CD4-positive, alpha-beta T cell (primary cell): ENCODE measurements at regions not wholly inside any gene's neighbourhood (a gene's known extent, or its start where the extent isn't known, plus 50 kb on each side); places are given as distances from the start of the nearest gene placed in this dataset.
A peak's percentile ranks its signal among the peaks of the same experiment; 100 is the strongest.

Source experiments
- ATAC-seq: fragments of 200-7000 bp; cut with Tn5 transposase; one replicate; pipeline ENCODE4 v1.10.0; 2022; ENCODE audit warnings: mild to moderate bottlenecking; ENCODE audit not compliant: poor library complexity
- CTCF ChIA-PET: fragments of 350-600 bp; sonication (Branson Sonifier 250); formaldehyde crosslinking; loops from one replicate; lab custom pipeline; 2021; ENCODE audit warnings: antibody characterized with exemption, inconsistent platforms; lab: Charles Lee
- POLR2A ChIA-PET: fragments of 350-600 bp; sonication (Branson Sonifier 250); formaldehyde crosslinking; loops from one replicate; lab custom pipeline; 2021; ENCODE audit warnings: antibody characterized with exemption, inconsistent platforms; lab: Charles Lee
- DNase-seq, 14 experiments: peaks; one replicate each; pipeline ENCODE4 v3.0.0-alpha.2; 2013 to 2020; ENCODE audit warnings: mixed read lengths in 2 of 14
- H3K27ac ChIP-seq, 2 donors: one replicate each; pipeline versions ENCODE4 v1.5.1 to v1.7.0; 2013; ENCODE audit warnings: low read length in 2 of 2, low read depth in 1 of 2, mild to moderate bottlenecking in 1 of 2
- H3K27me3 ChIP-seq, 2 experiments: 1 replicate in 1 of 2; 2 replicates in 1 of 2; pipeline versions ENCODE4 v1.6.1 to v1.7.0; 2013; ENCODE audit warnings: low read length in 2 of 2, control low read depth in 1 of 2, mild to moderate bottlenecking in 1 of 2, moderate library complexity in 1 of 2; ENCODE audit not compliant: insufficient read depth in 2 of 2, control insufficient read depth in 1 of 2
- H3K36me3 ChIP-seq: one replicate; pipeline ENCODE4 v1.6.1; 2013; ENCODE audit warnings: low read length, control low read depth; ENCODE audit not compliant: insufficient read depth
- H3K4me1 ChIP-seq: one replicate; pipeline ENCODE4 v1.6.1; 2013; ENCODE audit warnings: low read length, control low read depth; ENCODE audit not compliant: insufficient read depth
- H3K4me3 ChIP-seq: one replicate; pipeline ENCODE4 v1.5.1; 2013; ENCODE audit warnings: mild to moderate bottlenecking, low read length, moderate library complexity
- H3K9me3 ChIP-seq, 2 experiments: 1 replicate in 1 of 2; 2 replicates in 1 of 2; pipeline versions ENCODE4 v1.6.1 to v1.7.0; 2013; ENCODE audit warnings: low read length in 2 of 2, mild to moderate bottlenecking in 2 of 2, control low read depth in 1 of 2, moderate library complexity in 1 of 2; ENCODE audit not compliant: control insufficient read depth in 1 of 2, insufficient read depth in 1 of 2
- H3K27ac Mint-ChIP-seq: one replicate; pipeline ENCODE4 v1.8.0; 2020; ENCODE audit warnings: mixed read lengths
- H3K27me3 Mint-ChIP-seq: one replicate; pipeline ENCODE4 v1.8.0; 2021; ENCODE audit warnings: mixed read lengths
- H3K36me3 Mint-ChIP-seq: one replicate; pipeline ENCODE4 v1.8.0; 2021; ENCODE audit warnings: low read depth, mixed read lengths
- H3K4me1 Mint-ChIP-seq: one replicate; pipeline ENCODE4 v1.8.0; 2021; ENCODE audit warnings: low read depth, mixed read lengths
- H3K4me3 Mint-ChIP-seq: one replicate; pipeline ENCODE4 v1.8.0; 2020; ENCODE audit warnings: mild to moderate bottlenecking, mixed read lengths
- H3K9me3 Mint-ChIP-seq: one replicate; pipeline ENCODE4 v1.8.0; 2020; ENCODE audit warnings: mixed read lengths
- intact Hi-C, 2 experiments: fragments of 100-400 bp; cut with DNase I in 1 of 2; cut with micrococcal nuclease in 1 of 2; formaldehyde crosslinking; loops; one replicate each; pipeline versions ENCODE4 v1.15.1 to v1.9.0; 2023 to 2025; cut with DNase I, micrococcal nuclease
- TF ChIP-seq, protein P1 (sequence below): fragments of 200-600 bp; IDR thresholded peaks from one replicate; pipeline ENCODE4 v1.8.0; 2022; ENCODE audit warnings: antibody characterized with exemption, mild to moderate bottlenecking

DNA sequence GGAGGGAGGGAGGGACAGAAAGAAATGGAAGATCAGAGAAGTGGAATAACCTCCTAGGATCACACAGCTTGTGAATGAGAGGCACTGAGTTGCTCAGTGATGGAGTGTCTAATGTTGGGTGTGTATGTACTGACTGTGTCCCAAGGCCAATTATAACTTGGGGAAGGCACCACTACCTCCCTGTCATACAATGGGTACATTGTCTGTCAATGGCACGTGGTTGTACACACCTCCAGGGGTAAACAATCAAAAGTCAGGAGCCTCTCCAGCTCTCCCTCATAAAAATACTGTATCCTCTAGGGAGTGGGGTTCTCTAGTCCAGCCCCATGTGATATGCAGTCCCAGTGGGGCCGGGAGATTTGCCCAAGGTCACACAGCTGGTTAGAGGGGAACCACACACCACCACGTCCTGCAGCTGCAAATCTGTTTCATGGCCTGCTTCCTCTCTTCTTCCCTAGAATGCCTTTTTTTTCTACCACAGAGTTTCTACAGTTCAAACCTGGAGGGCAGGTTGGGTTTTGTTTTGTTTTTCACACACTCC is 112.5 kb downstream of the SNX5 start:
- Mint-ChIP-seq H3K27me3 (no peaks in the 10 kb centered on the region), H3K4me3 (peak overlapping the region; percentile 50), H3K4me1 (peaks cover 69% of the 10 kb centered on the region), H3K36me3 (no peaks in the 10 kb centered on the region), H3K27ac (peak overlapping the region; percentile 81), H3K9me3 (no peaks in the 10 kb centered on the region)
- POLR2A ChIA-PET = interaction anchor here (0.6 to 2.8 kb wide), 8 partner anchors 10 to 245 kb away, joined by 3 to 27 read pairs (median 3); partner anchors contain the start of gene RRBP1
- Histone ChIP-seq H3K9me3 (no peaks in the 10 kb centered on the region), H3K4me1 (peaks cover 31% of the 10 kb centered on the region), H3K27me3 (peaks cover 0 to 9% of the 10 kb centered on the region in 2 experiments), H3K4me3 (no peak overlapping the region), H3K27ac (no peak overlapping the region), H3K36me3 (no peaks in the 10 kb centered on the region)
- CTCF ChIA-PET = no interaction called here
- intact Hi-C loops = loop anchor here in 1 of 2 experiments (5.0 kb wide), 1 partner anchor 174 kb away; the partner anchor contains the start of gene RRBP1
- peak; percentile 71 for ATAC-seq
- DNase-seq = peak in 2 of 14 experiments; percentile 17 to 28
- TF ChIP-seq, protein P1, sequence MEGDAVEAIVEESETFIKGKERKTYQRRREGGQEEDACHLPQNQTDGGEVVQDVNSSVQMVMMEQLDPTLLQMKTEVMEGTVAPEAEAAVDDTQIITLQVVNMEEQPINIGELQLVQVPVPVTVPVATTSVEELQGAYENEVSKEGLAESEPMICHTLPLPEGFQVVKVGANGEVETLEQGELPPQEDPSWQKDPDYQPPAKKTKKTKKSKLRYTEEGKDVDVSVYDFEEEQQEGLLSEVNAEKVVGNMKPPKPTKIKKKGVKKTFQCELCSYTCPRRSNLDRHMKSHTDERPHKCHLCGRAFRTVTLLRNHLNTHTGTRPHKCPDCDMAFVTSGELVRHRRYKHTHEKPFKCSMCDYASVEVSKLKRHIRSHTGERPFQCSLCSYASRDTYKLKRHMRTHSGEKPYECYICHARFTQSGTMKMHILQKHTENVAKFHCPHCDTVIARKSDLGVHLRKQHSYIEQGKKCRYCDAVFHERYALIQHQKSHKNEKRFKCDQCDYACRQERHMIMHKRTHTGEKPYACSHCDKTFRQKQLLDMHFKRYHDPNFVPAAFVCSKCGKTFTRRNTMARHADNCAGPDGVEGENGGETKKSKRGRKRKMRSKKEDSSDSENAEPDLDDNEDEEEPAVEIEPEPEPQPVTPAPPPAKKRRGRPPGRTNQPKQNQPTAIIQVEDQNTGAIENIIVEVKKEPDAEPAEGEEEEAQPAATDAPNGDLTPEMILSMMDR = no peak

GRCh38 chr20:17854307-17854903 is 114.2 kb downstream of the SNX5 start:
- H3K9me3 ChIP-seq = peaks cover 0 to 3% of the 10 kb centered on the region in 2 experiments
- POLR2A ChIA-PET = no interaction called here
- ATAC-seq = no peak
- Mint-ChIP-seq H3K4me1 (peaks cover 54% of the 10 kb centered on the region), H3K27ac (no peak overlapping the region), H3K36me3 (no peaks in the 10 kb centered on the region), H3K4me3 (no peak overlapping the region), H3K9me3 (no peaks in the 10 kb centered on the region), H3K27me3 (no peaks in the 10 kb centered on the region)
- H3K36me3 ChIP-seq = no peaks in the 10 kb centered on the region
- H3K4me1 ChIP-seq = peaks cover 16% of the 10 kb centered on the region
- H3K27ac ChIP-seq = no peak overlapping the region
- no peak overlapping the region for H3K4me3 ChIP-seq
- intact Hi-C loops = no loop called here
- CTCF ChIA-PET = no interaction called here
- TF ChIP-seq, protein P1 = no peak
- H3K27me3 ChIP-seq = peaks cover 0 to 4% of the 10 kb centered on the region in 2 experiments
- peak in 1 of 14 experiments; percentile 16 for DNase-seq

- TF ChIP-seq, protein P1 = no peak
- CTCF ChIA-PET = interaction anchor here (1.5 kb wide), 1 partner anchor 110 kb away, joined by 4 read pairs; no protein-coding TSS in a partner anchor
- H3K36me3 Mint-ChIP-seq = no peaks in the 10 kb centered on the region
- H3K27me3 ChIP-seq = peaks cover 0 to 4% of the 10 kb centered on the region in 2 experiments
- no peak overlapping the region for H3K27ac ChIP-seq
- H3K4me1 ChIP-seq = peaks cover 24% of the 10 kb centered on the region
- H3K27me3 Mint-ChIP-seq = no peaks in the 10 kb centered on the region
- POLR2A ChIA-PET = interaction anchor here (0.8 kb wide), 1 partner anchor 108 kb away, joined by 3 read pairs; no protein-coding TSS in a partner anchor
- peaks cover 45% of the 10 kb centered on the region for H3K4me1 Mint-ChIP-seq
- H3K36me3 ChIP-seq = no peaks in the 10 kb centered on the region
- ATAC-seq (no peak), DNase-seq (no peak)
- H3K9me3 ChIP-seq = peaks cover 0 to 7% of the 10 kb centered on the region in 2 experiments
- no peak overlapping the region for H3K27ac Mint-ChIP-seq
- H3K9me3 Mint-ChIP-seq = no peaks in the 10 kb centered on the region
- H3K4me3 Mint-ChIP-seq = no peak overlapping the region
- intact Hi-C loops = no loop called here
- no peak overlapping the region for H3K4me3 ChIP-seq
Observed at GRCh38 chr20:17852323-17852722, 116.3 kb downstream of the SNX5 start.
